SJCRH30 (cell line): ENCODE measurements at regions not wholly inside any gene's neighbourhood (a gene's known extent, or its start where the extent isn't known, plus 50 kb on each side); places are given as distances from the start of the nearest gene placed in this dataset.

Source experiments
- DNase-seq, 2 experiments: peaks; one replicate each; pipeline ENCODE4 v3.0.0-alpha.2; 2015 to 2020
- H3K27ac ChIP-seq: fragments of 250-450 bp; sonication (Bioruptor Pico); 2 replicates; pipeline ENCODE4 v1.5.1; 2020; ENCODE audit warnings: mild to moderate bottlenecking, moderate library complexity
- H3K27me3 ChIP-seq: fragments of 250-450 bp; sonication (Bioruptor Pico); 2 replicates; pipeline ENCODE4 v1.5.1; 2020; ENCODE audit warnings: mild to moderate bottlenecking, moderate library complexity
- H3K36me3 ChIP-seq: fragments of 250-450 bp; sonication (Bioruptor Pico); 2 replicates; pipeline ENCODE4 v1.5.1; 2020; ENCODE audit warnings: mild to moderate bottlenecking, moderate library complexity
- H3K4me1 ChIP-seq: fragments of 250-450 bp; sonication (Bioruptor Pico); 2 replicates; pipeline ENCODE4 v1.5.1; 2020; ENCODE audit warnings: mild to moderate bottlenecking, moderate library complexity
- H3K4me3 ChIP-seq: fragments of 250-450 bp; sonication (Bioruptor Pico); 2 replicates; pipeline ENCODE4 v1.5.1; 2020; ENCODE audit warnings: mild to moderate bottlenecking, moderate library complexity
- H3K9me3 ChIP-seq: fragments of 250-450 bp; sonication (Bioruptor Pico); replicated peaks from 2 replicates; pipeline ENCODE4 v1.5.1; 2020; ENCODE audit warnings: mild to moderate bottlenecking, moderate library complexity

GRCh38 chr12:64931321-64931720 lies 106.9 kb downstream of the TBC1D30 start:
- H3K36me3 ChIP-seq = no peaks in the 10 kb centered on the region
- H3K27me3 ChIP-seq = no peaks in the 10 kb centered on the region

DNA sequence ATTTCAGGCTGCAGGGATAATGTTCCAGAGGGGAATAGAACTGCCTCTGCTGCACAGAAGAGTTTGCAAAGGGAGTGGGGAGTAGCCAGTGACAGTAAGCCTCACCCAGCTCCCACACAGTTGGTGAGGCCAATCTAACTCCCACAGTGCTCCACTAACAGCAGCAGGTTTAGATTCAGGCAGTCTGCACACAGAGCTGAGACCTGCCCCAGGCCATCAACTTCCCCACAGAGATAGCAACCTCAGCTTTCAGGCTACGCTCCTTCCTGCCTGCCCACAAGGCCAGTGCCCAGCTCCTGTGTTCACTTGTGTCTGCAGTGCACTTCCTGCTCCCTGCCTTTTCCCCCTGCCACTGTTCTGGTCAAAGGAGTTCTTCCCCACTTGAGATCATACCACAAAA lies 107.5 kb downstream of the TBC1D30 start:
- H3K4me1 ChIP-seq = no peaks in the 10 kb centered on the region
- no peaks in the 10 kb centered on the region; the same call in 1 of the 2 replicates for H3K9me3 ChIP-seq
- H3K27ac ChIP-seq = no peak overlapping the region
- H3K36me3 ChIP-seq = no peaks in the 10 kb centered on the region
- H3K4me3 ChIP-seq = no peak overlapping the region
- peak; percentile 17 to 48 for DNase-seq
- no peaks in the 10 kb centered on the region for H3K27me3 ChIP-seq

More at GRCh38 chr12:64931321-64931720, 106.9 kb downstream of the TBC1D30 start:
- Histone ChIP-seq H3K9me3 (no peaks in the 10 kb centered on the region; the same call in 1 of the 2 replicates), H3K4me1 (no peaks in the 10 kb centered on the region), H3K4me3 (no peak overlapping the region), H3K27ac (no peak overlapping the region)
- DNase-seq = no peak

DNA sequence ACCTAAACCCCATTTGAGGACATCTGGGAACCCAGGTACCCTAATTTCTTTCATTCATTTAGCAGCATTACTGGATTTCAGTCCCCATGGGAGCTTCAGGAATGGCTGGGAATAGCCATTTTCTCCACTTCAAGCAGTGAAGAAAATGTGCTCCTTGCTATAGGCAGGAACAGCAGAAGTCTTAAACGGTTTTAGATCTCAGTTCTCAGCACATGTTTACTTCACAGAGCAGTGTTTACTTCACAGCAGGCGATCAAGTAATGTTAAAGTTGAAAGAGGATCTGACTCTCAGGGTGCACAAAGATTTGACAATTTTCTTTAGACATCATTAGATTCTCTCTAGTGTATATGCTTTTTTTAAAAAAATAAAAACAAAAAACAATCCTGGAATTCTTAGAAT lies 109.3 kb downstream of the TBC1D30 start:
- H3K9me3 ChIP-seq = no peaks in the 10 kb centered on the region
- H3K27ac ChIP-seq = no peak overlapping the region
- H3K27me3 ChIP-seq = no peaks in the 10 kb centered on the region
- no peak overlapping the region for H3K4me3 ChIP-seq
- H3K4me1 ChIP-seq = no peaks in the 10 kb centered on the region
- no peaks in the 10 kb centered on the region for H3K36me3 ChIP-seq
- DNase-seq = no peak

GRCh38 chr12:64937452-64937851 lies 113.0 kb downstream of the TBC1D30 start:
- no peaks in the 10 kb centered on the region for H3K9me3 ChIP-seq
- DNase-seq = no peak
- H3K4me1 ChIP-seq = no peaks in the 10 kb centered on the region
- no peaks in the 10 kb centered on the region for H3K36me3 ChIP-seq
- no peak overlapping the region for H3K27ac ChIP-seq
- H3K4me3 ChIP-seq = no peak overlapping the region
- H3K27me3 ChIP-seq = no peaks in the 10 kb centered on the region

DNA sequence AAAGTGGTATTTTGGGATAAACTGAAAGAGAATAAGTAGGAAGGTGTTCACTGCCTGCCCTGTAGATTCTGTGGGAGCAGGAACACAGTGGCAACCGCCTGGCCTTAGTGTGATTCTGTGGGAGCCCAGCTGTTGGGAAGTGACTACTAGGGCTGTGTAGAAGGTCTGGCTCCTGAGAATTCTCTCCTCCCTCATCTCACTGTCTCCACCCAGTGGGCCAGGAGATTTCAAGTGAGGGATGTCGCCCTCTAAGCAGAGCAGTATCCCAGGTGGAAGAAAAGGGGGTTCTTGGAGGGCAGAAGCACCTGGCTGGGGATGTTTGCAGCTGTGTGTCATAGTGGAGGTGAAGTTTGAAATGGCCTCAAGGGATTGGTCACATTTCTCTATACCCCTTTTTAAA lies 113.7 kb downstream of the TBC1D30 start:
- no peaks in the 10 kb centered on the region for H3K36me3 ChIP-seq
- peaks cover 7% of the 10 kb centered on the region for H3K4me1 ChIP-seq
- DNase-seq = no peak
- no peak overlapping the region for H3K4me3 ChIP-seq
- H3K9me3 ChIP-seq = no peaks in the 10 kb centered on the region
- no peaks in the 10 kb centered on the region for H3K27me3 ChIP-seq
- no peak overlapping the region for H3K27ac ChIP-seq

GRCh38 chr12:64943686-64944085 lies 119.2 kb downstream of the TBC1D30 start:
- Histone ChIP-seq H3K27me3 (no peaks in the 10 kb centered on the region), H3K4me1 (peaks cover 41% of the 10 kb centered on the region), H3K9me3 (no peaks in the 10 kb centered on the region), H3K36me3 (no peaks in the 10 kb centered on the region), H3K4me3 (no peak overlapping the region), H3K27ac (peak overlapping the region; percentile 77)
- peak; percentile 86 to 92 for DNase-seq

DNA sequence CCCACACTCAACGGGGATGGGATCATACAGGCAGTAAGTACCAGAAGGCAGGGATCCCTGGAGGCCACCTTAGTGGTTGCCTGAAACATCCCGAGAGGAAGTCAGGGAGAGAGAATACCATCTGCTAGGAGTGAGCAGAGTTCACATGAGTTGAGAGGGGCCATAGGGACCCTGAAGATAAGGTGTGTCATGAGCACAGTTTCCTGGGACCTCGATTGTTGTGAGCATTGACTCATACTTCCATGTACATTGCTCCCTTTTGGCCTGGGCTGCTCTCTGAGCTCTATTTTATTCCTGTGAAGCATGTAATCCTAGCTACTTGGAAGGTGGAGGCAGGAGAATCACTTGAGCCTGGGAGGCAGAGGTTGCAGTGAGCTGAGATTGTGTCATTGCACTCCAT lies 120.5 kb downstream of the TBC1D30 start:
- no peaks in the 10 kb centered on the region for H3K9me3 ChIP-seq
- peaks cover 41% of the 10 kb centered on the region for H3K4me1 ChIP-seq
- H3K27me3 ChIP-seq = no peaks in the 10 kb centered on the region
- H3K27ac ChIP-seq = peak overlapping the region; percentile 77; the same call in 1 of the 2 replicates
- no peak overlapping the region for H3K4me3 ChIP-seq
- H3K36me3 ChIP-seq = no peaks in the 10 kb centered on the region
- DNase-seq = no peak

DNA sequence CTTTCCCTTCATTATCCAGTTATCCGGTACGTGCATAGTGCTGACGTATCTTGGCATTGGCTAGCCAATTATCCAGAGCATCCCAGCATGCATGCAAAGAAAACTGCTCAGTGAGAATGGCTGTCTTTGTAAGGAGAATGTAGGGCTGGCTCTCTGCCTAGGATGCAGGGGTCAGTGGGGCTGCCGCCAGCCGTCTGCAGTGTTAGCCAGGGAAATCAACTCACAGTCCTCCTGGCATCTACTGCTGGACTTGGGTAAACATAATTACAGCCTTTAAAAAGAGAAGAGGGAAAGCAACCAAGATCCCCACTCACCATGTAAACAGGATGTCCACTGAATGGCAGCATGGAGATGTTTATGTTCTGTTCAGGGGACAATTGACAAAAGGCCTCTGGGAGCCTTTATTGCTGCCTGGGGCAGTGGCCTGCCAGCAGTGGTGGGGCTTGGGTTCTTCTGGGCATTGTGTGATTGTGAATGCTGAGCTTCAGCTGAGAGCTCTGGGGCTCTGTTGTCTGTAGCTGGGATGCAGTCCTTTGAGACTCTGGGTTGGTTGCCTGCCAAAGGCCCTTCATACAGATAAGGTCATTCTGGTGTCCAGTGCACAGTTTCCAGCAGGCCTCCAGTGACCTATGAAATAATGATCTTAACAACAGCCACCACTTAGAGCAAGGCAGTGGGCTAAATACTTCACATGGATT lies 121.8 kb downstream of the TBC1D30 start:
- Histone ChIP-seq H3K9me3 (no peaks in the 10 kb centered on the region; the same call in 1 of the 2 replicates), H3K36me3 (no peaks in the 10 kb centered on the region), H3K27me3 (no peaks in the 10 kb centered on the region), H3K4me1 (peaks cover 52% of the 10 kb centered on the region), H3K27ac (peak overlapping the region; percentile 6), H3K4me3 (no peak overlapping the region)
- DNase-seq = peak; percentile 42 to 63

- Histone ChIP-seq H3K4me3 (no peak overlapping the region), H3K4me1 (peaks cover 32% of the 10 kb centered on the region), H3K27ac (no peak overlapping the region), H3K36me3 (no peaks in the 10 kb centered on the region), H3K27me3 (no peaks in the 10 kb centered on the region), H3K9me3 (no peaks in the 10 kb centered on the region; the same call in 1 of the 2 replicates)
- DNase-seq = peak in 1 of 2 experiments; percentile 16
These were observed 126.4 kb downstream of the TBC1D30 start for GRCh38 chr12:64950711-64951298.

- peak; percentile 57 to 83 for DNase-seq
- Histone ChIP-seq H3K27ac (no peak overlapping the region), H3K36me3 (no peaks in the 10 kb centered on the region), H3K4me1 (peaks cover 22% of the 10 kb centered on the region), H3K9me3 (no peaks in the 10 kb centered on the region; the same call in 1 of the 2 replicates), H3K27me3 (no peaks in the 10 kb centered on the region), H3K4me3 (no peak overlapping the region)
These were observed 127.5 kb downstream of the TBC1D30 start for GRCh38 chr12:64951944-64952343.

DNA sequence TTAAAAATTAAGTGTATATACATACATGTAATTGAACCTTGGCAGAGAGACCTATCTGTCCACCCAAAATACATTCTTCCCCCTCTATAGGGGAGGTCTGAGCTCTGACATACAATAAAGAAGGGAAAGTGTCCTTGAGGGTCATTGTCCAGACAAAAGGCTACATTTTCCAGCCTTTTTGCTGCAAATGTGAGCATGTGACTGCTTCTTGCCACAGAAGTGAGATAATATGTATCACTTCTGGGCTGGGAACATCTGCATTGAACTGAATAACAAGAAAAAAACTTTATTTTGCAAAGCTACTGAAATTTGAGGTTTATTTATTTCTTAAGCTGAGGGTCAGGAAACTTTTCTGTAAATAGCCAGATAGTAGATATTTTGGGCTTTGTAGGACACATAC lies 131.3 kb downstream of the TBC1D30 start:
- Histone ChIP-seq H3K36me3 (no peaks in the 10 kb centered on the region), H3K27ac (no peak overlapping the region), H3K4me3 (no peak overlapping the region), H3K27me3 (no peaks in the 10 kb centered on the region), H3K4me1 (peaks cover 15% of the 10 kb centered on the region), H3K9me3 (no peaks in the 10 kb centered on the region; the same call in 1 of the 2 replicates)
- no peak for DNase-seq

GRCh38 chr12:64965920-64966319 lies 141.5 kb downstream of the TBC1D30 start:
- Histone ChIP-seq H3K27ac (no peak overlapping the region), H3K9me3 (no peaks in the 10 kb centered on the region), H3K27me3 (no peaks in the 10 kb centered on the region), H3K4me1 (no peaks in the 10 kb centered on the region), H3K4me3 (no peak overlapping the region), H3K36me3 (no peaks in the 10 kb centered on the region)
- DNase-seq = no peak

GRCh38 chr12:64968989-64969819 lies 144.8 kb downstream of the TBC1D30 start:
- Histone ChIP-seq H3K9me3 (no peaks in the 10 kb centered on the region), H3K36me3 (no peaks in the 10 kb centered on the region), H3K4me1 (no peaks in the 10 kb centered on the region), H3K27me3 (no peaks in the 10 kb centered on the region), H3K4me3 (no peak overlapping the region), H3K27ac (no peak overlapping the region)
- DNase-seq = no peak

DNA sequence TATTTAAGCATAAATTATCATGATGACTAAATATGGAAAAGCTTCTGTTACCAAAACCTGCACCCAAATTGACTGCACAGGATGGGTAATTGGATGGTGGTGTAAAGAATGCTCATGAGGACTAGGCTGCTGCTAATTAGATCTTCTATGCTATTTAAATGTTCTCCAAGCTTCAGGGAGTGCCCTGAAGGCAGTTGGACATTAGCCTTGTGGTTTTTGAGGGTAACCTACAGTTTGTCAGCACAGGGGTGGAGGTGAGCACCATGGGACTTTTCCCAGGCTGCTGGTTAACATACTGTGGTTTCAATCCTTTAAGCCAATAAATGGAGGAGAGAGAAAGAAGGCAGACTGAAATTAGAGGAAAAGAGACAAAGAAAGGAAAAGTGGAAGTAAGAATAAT lies 145.0 kb downstream of the WIF1 start:
- Histone ChIP-seq H3K4me3 (no peak overlapping the region), H3K27ac (no peak overlapping the region), H3K36me3 (no peaks in the 10 kb centered on the region), H3K27me3 (no peaks in the 10 kb centered on the region), H3K9me3 (no peaks in the 10 kb centered on the region), H3K4me1 (peaks cover 15% of the 10 kb centered on the region)
- DNase-seq = peak; percentile 31 to 75

DNA sequence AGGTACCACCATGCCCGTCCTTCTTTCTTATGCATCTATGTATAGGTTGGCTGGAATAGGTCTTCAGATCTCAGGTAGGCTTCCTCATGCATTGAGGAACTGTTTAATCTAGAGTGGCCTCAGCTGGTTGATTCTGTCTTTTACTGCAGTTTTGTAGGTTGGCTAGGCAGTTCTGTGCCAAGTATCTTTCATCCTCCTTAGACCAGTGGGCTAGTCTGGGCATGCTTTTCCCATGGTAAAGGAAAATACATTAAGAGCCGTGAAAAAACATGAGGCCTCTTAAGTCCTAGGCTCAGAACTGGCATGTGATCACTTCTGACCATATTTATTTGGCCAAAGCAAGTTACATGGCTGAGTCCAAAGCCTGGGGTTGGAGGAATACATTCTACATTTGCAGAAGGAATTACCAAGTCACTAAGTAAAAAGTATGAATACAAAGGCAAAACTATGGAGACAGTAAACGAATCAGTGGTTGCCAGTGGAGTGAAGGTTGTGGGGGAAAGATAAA lies 137.3 kb downstream of the WIF1 start:
- Histone ChIP-seq H3K9me3 (no peaks in the 10 kb centered on the region), H3K4me3 (no peak overlapping the region)
- DNase-seq = peak; percentile 21 to 68

More for the DNA sequence above, 137.3 kb downstream of the WIF1 start:
- peak overlapping the region; percentile 23; the same call in 1 of the 2 replicates for H3K27ac ChIP-seq
- no peaks in the 10 kb centered on the region for H3K27me3 ChIP-seq
- H3K4me1 ChIP-seq = no peaks in the 10 kb centered on the region; the same call in 1 of the 2 replicates
- H3K36me3 ChIP-seq = no peaks in the 10 kb centered on the region
